ENCODE measurements at regions not wholly inside any gene's neighbourhood (a gene's known extent, or its start where the extent isn't known, plus 50 kb on each side); places are given as distances from the start of the nearest gene placed in this dataset.

GRCh38 chr11:80321786-80322185 is 881.0 kb upstream of the TENM4 start:
- Histone ChIP-seq H3K4me2 (ENCODE audit: insufficient read depth, low read length) (no peak overlapping the region), H3K27ac (ENCODE audit: insufficient read depth, low read depth, low read length) (no peak overlapping the region), H3K9ac (replicated peaks; ENCODE audit: extremely low read depth, insufficient read depth, low read length) (no peak overlapping the region), H3K36me3 (ENCODE audit: control insufficient read depth in 2 of 2, extremely low read depth in 1 of 2, insufficient read depth in 2 of 2, low read length in 2 of 2) (no peaks in the 10 kb centered on the region), H2AFZ (ENCODE audit: low read depth, low read length) (no peak overlapping the region), H3K4me1 (ENCODE audit: control insufficient read depth, extremely low read depth, insufficient read depth, low read length) (peaks cover 7% of the 10 kb centered on the region), H3K4me3 (replicated peaks in 1 of 3; ENCODE audit: insufficient read depth in 1 of 3, low read depth in 1 of 3, low read length in 3 of 3) (no peak overlapping the region), H3K9me3 (replicated peaks; ENCODE audit: control insufficient read depth, insufficient read depth, low read length) (no peaks in the 10 kb centered on the region), H3K27me3 (ENCODE audit: control insufficient read depth in 2 of 2, insufficient read depth in 2 of 2, low read length in 2 of 2) (peaks cover 0 to 2% of the 10 kb centered on the region in 2 experiments), H3K9me1 (replicated peaks; ENCODE audit: control insufficient read depth, extremely low read depth, insufficient read depth, low read length) (no peaks in the 10 kb centered on the region), H4K20me1 (replicated peaks; ENCODE audit: control insufficient read depth, extremely low read depth, insufficient read depth, low read length) (no peaks in the 10 kb centered on the region), H3K79me2 (ENCODE audit: control insufficient read depth, insufficient read depth, low read length) (no peaks in the 10 kb centered on the region)
- DNase-seq (ENCODE audit: low read depth, low spot score) = no peak
- ChIA-PET POLR2A (no interaction called here), CTCF (interaction anchor here (1.2 to 2.1 kb wide), 3 partner anchors 10 to 1676 kb away, joined by 3 to 12 read pairs (median 4); no protein-coding TSS in a partner anchor)
- TF ChIP-seq JUN (IDR thresholded peaks at IDR 0.05; ENCODE audit: borderline replicate concordance, insufficient read depth, insufficient read length, low read depth) (no peak), MAX (IDR thresholded peaks at IDR 0.05; ENCODE audit: insufficient read depth, insufficient read length) (no peak), CTCF (IDR thresholded peaks at IDR 0.05; ENCODE audit: extremely low read depth in 1 of 2, insufficient read depth in 1 of 2, low read depth in 1 of 2, low read length in 2 of 2) (no peak), FOS (IDR thresholded peaks at IDR 0.05; ENCODE audit: borderline replicate concordance, insufficient read depth, low read length) (no peak), POLR2A (IDR thresholded peaks at IDR 0.05; ENCODE audit: low read depth, low read length) (no peak), MYC (IDR thresholded peaks at IDR 0.05; ENCODE audit: low read depth, low read length) (no peak), EZH2 (IDR thresholded peaks at IDR 0.05; ENCODE audit: borderline replicate concordance, low read depth, low read length, severe bottlenecking) (no peak)
- no TSS peak for BruUV-seq (replicated peaks)
- dilution Hi-C loops (cut with MboI; ENCODE audit: extremely low pct_ligation_motif_present, low sequenced_read_pairs) (no loop called here), intact Hi-C loops (cut with micrococcal nuclease) (no loop called here)
- no peak for FAIRE-seq
